ENCODE measurements at regions not wholly inside any gene's neighbourhood (a gene's known extent, or its start where the extent isn't known, plus 50 kb on each side); places are given as distances from the start of the nearest gene placed in this dataset.

- TF ChIP-seq, protein P1, sequence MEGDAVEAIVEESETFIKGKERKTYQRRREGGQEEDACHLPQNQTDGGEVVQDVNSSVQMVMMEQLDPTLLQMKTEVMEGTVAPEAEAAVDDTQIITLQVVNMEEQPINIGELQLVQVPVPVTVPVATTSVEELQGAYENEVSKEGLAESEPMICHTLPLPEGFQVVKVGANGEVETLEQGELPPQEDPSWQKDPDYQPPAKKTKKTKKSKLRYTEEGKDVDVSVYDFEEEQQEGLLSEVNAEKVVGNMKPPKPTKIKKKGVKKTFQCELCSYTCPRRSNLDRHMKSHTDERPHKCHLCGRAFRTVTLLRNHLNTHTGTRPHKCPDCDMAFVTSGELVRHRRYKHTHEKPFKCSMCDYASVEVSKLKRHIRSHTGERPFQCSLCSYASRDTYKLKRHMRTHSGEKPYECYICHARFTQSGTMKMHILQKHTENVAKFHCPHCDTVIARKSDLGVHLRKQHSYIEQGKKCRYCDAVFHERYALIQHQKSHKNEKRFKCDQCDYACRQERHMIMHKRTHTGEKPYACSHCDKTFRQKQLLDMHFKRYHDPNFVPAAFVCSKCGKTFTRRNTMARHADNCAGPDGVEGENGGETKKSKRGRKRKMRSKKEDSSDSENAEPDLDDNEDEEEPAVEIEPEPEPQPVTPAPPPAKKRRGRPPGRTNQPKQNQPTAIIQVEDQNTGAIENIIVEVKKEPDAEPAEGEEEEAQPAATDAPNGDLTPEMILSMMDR (IDR thresholded peaks at IDR 0.05): no peak
- TF ChIP-seq ZFX (IDR thresholded peaks at IDR 0.05; ENCODE audit: borderline replicate concordance): no peak
Observed at GRCh38 chr17:65385071-65385470, 176.4 kb downstream of the AXIN2 start.

Measured in 22Rv1 (cell line).